Calu3 (cell line): ENCODE measurements at regions not wholly inside any gene's neighbourhood (a gene's known extent, or its start where the extent isn't known, plus 50 kb on each side); places are given as distances from the start of the nearest gene placed in this dataset.

Source experiments
- BruUV-seq: library from RNA; stranded (reverse); fragments of 400-500 nt; replicated peaks from 2 replicates; lab custom pipeline; 2021; lab: Mats Ljungman, UMichigan
- CTCF ChIA-PET: fragments of 300-600 bp; sonication (Branson Sonifier 250); formaldehyde crosslinking; loops from one replicate; lab custom pipeline; 2022; ENCODE audit warnings: antibody characterized with exemption; lab: Charles Lee
- DNase-seq: peaks from one replicate; pipeline ENCODE4 v3.0.0; 2022
- H3K27ac Mint-ChIP-seq: one replicate; pipeline ENCODE4 v1.8.0; 2022; ENCODE audit warnings: mixed read lengths; ENCODE audit not compliant: unreplicated experiment
- H3K27me3 Mint-ChIP-seq: one replicate; pipeline ENCODE4 v1.8.0; 2022; ENCODE audit warnings: mixed read lengths; ENCODE audit not compliant: unreplicated experiment
- H3K36me3 Mint-ChIP-seq: one replicate; pipeline ENCODE4 v1.8.0; 2022; ENCODE audit warnings: mild to moderate bottlenecking, moderate library complexity, mixed read lengths; ENCODE audit not compliant: insufficient read depth, unreplicated experiment
- H3K4me1 Mint-ChIP-seq: one replicate; pipeline ENCODE4 v1.8.0; 2022; ENCODE audit warnings: mild to moderate bottlenecking, low read depth, mixed read lengths; ENCODE audit not compliant: unreplicated experiment
- H3K4me3 Mint-ChIP-seq: one replicate; pipeline ENCODE4 v1.8.0; 2022; ENCODE audit warnings: mild to moderate bottlenecking, low read depth, moderate library complexity, mixed read lengths; ENCODE audit not compliant: unreplicated experiment
- H3K9me3 Mint-ChIP-seq: one replicate; pipeline ENCODE4 v1.8.0; 2022; ENCODE audit warnings: low read depth, mixed read lengths; ENCODE audit not compliant: unreplicated experiment
- CTCF ChIP-seq: fragments of 200-600 bp; IDR thresholded peaks from one replicate; pipeline ENCODE4 v1.8.0; 2022; ENCODE audit warnings: antibody characterized with exemption; ENCODE audit not compliant: unreplicated experiment
- intact Hi-C: fragments of 100-400 bp; cut with micrococcal nuclease; formaldehyde crosslinking; loops from one replicate; pipeline ENCODE4 v1.10.0; 2022; ENCODE audit not compliant: unreplicated experiment

GRCh38 chr9:28255174-28255573, 681.9 kb upstream of the C9orf72 start:
- CTCF ChIA-PET: no interaction called here
- Mint-ChIP-seq H3K4me3 (no peak overlapping the region), H3K9me3 (no peaks in the 10 kb centered on the region), H3K27me3 (no peaks in the 10 kb centered on the region), H3K27ac (no peak overlapping the region), H3K4me1 (no peaks in the 10 kb centered on the region), H3K36me3 (no peaks in the 10 kb centered on the region)
- no peak for DNase-seq
- intact Hi-C loops: no loop called here
- no TSS peak for BruUV-seq
- no peak for TF ChIP-seq CTCF

GRCh38 chr9:28260330-28260729, 687.0 kb upstream of the C9orf72 start:
- intact Hi-C loops: loop anchor here (10.0 kb wide), 1 partner anchor 64 kb away; no protein-coding TSS in a partner anchor
- no peak overlapping the region for H3K4me3 Mint-ChIP-seq
- BruUV-seq: no TSS peak
- no peaks in the 10 kb centered on the region for H3K27me3 Mint-ChIP-seq
- TF ChIP-seq CTCF: no peak
- H3K4me1 Mint-ChIP-seq: no peaks in the 10 kb centered on the region
- CTCF ChIA-PET: interaction anchor here (0.7 kb wide), 1 partner anchor 1600 kb away, joined by 3 read pairs; no protein-coding TSS in a partner anchor
- DNase-seq: no peak
- no peak overlapping the region for H3K27ac Mint-ChIP-seq
- no peaks in the 10 kb centered on the region for H3K9me3 Mint-ChIP-seq
- no peaks in the 10 kb centered on the region for H3K36me3 Mint-ChIP-seq

DNA sequence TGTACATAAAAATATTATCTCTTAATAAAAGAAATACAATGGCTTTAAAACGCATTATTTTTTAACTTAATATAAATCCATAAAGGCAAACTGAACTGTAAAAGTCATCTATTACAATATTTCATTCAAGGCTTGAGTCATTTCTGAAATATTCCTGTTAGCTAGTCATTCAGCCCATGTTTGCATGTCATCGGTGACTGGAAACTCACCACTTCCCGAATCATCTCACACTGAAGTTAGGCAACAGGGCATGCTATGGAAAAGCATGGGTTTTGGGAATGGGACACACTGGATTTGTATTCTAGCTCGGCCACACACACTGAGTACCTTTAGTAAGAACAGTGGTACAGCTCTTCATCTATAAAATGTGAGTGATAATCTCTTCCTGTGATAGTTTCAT, 691.1 kb upstream of the C9orf72 start:
- Mint-ChIP-seq H3K27ac (no peak overlapping the region), H3K4me3 (no peak overlapping the region), H3K27me3 (no peaks in the 10 kb centered on the region), H3K4me1 (no peaks in the 10 kb centered on the region), H3K9me3 (no peaks in the 10 kb centered on the region), H3K36me3 (no peaks in the 10 kb centered on the region)
- intact Hi-C loops: loop anchor here (10.0 kb wide), 1 partner anchor 60 kb away; no protein-coding TSS in a partner anchor
- DNase-seq: no peak
- CTCF ChIA-PET: no interaction called here
- TF ChIP-seq CTCF: no peak
- BruUV-seq: no TSS peak

GRCh38 chr9:28267351-28267750, 694.1 kb upstream of the C9orf72 start:
- H3K27ac Mint-ChIP-seq: no peak overlapping the region
- intact Hi-C loops: loop anchor here (10.0 kb wide), 1 partner anchor 57 kb away; no protein-coding TSS in a partner anchor
- no peaks in the 10 kb centered on the region for H3K27me3 Mint-ChIP-seq

More at GRCh38 chr9:28267351-28267750, 694.1 kb upstream of the C9orf72 start:
- CTCF ChIA-PET: no interaction called here
- no peak for TF ChIP-seq CTCF
- Mint-ChIP-seq H3K4me1 (no peaks in the 10 kb centered on the region), H3K4me3 (no peak overlapping the region), H3K9me3 (no peaks in the 10 kb centered on the region), H3K36me3 (no peaks in the 10 kb centered on the region)
- no TSS peak for BruUV-seq
- DNase-seq: no peak
